ENCODE measurements at regions not wholly inside any gene's neighbourhood (a gene's known extent, or its start where the extent isn't known, plus 50 kb on each side); places are given as distances from the start of the nearest gene placed in this dataset.

DNA sequence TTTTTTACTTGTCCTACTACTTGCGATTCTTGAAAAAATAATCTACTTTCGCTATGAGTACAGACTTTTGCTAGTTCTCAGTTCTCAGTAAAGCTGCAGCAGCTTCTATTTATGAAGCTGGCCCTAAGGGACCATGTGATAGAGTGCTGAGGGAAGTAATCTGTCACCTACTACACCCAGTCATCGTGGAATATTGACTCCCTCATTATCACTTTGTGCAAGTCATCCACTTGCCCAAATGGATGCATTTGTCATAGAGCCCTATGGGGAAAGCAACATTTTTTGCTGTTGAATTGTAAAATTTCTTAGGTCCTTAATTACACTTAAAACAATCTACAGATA lies 1919.8 kb downstream of the SUCLG1 start:
- Histone ChIP-seq H3K9me3 (no peaks in the 10 kb centered on the region), H3K27me3 (no peaks in the 10 kb centered on the region), H3K4me3 (no peak overlapping the region), H3K4me1 (no peaks in the 10 kb centered on the region), H3K36me3 (no peaks in the 10 kb centered on the region), H3K27ac (no peak overlapping the region)
- DNase-seq (ENCODE audit: low spot score in 2 of 2), result no peak
- TF ChIP-seq POLR2A (IDR thresholded peaks at IDR 0.05) (no peak), POLR2AphosphoS5 (IDR thresholded peaks at IDR 0.05) (no peak), EP300 (IDR thresholded peaks at IDR 0.05) (no peak), CTCF (IDR thresholded peaks at IDR 0.05) (no peak)
- WGBS, result 48% methylated on average over 3 of the region's 3 CpGs

GRCh38 chr2:82538590-82539279 lies 1920.3 kb downstream of the SUCLG1 start:
- TF ChIP-seq EP300 (IDR thresholded peaks at IDR 0.05), result no peak
- TF ChIP-seq CTCF (IDR thresholded peaks at IDR 0.05), result no peak
- TF ChIP-seq POLR2AphosphoS5 (IDR thresholded peaks at IDR 0.05), result no peak
- TF ChIP-seq POLR2A (IDR thresholded peaks at IDR 0.05), result no peak
- Histone ChIP-seq H3K36me3 (no peaks in the 10 kb centered on the region), H3K27ac (no peak overlapping the region), H3K4me1 (no peaks in the 10 kb centered on the region), H3K27me3 (no peaks in the 10 kb centered on the region), H3K4me3 (no peak overlapping the region), H3K9me3 (no peaks in the 10 kb centered on the region)
- 50% methylated on average over 1 of the region's 1 CpG for WGBS
- no peak for DNase-seq (ENCODE audit: low spot score in 2 of 2)

DNA sequence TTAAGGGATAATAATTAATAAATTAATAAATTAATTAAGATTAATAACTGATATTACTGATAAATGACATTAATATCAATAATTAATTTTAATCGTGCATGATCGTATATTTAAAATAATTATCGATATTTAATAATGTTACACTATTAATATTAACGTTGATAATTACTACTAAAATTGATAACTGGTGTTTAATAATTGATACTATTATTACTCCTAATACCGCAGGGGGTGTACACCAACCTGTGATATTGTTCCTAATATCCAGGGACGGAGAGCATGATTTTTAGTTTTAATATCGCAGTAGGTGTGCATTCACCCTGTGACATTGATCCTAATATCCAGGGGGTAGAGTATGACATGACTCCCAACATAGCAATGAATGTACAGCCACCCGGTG lies 1930.8 kb downstream of the SUCLG1 start:
- Histone ChIP-seq H3K4me3 (no peak overlapping the region), H3K27me3 (no peaks in the 10 kb centered on the region), H3K27ac (no peak overlapping the region), H3K9me3 (peaks cover 13% of the 10 kb centered on the region), H3K4me1 (no peaks in the 10 kb centered on the region), H3K36me3 (no peaks in the 10 kb centered on the region)
- no peak for DNase-seq (ENCODE audit: low spot score in 2 of 2)
- TF ChIP-seq POLR2AphosphoS5 (IDR thresholded peaks at IDR 0.05) (no peak), POLR2A (IDR thresholded peaks at IDR 0.05) (no peak), EP300 (IDR thresholded peaks at IDR 0.05) (no peak), CTCF (IDR thresholded peaks at IDR 0.05) (no peak)
- WGBS, result 90% methylated on average over 8 of the region's 8 CpGs

DNA sequence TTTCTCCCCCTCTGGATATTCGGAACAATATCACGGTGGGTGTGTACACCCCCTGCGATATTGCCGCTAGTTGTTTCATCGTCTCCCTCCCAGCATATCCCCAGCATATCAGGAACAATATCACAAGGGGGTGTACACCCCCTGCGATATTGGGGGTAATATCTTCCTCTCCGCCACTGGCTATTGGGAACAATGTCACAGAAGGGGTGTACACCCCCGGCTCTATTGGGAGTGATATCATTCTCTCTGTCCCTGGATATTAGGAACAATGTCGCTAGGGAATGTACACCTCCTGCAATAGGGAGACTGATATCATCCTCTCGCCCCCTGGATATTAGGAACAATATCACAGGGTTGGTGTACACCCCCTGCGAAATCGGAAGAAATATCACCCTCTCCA lies 1932.0 kb downstream of the SUCLG1 start:
- Histone ChIP-seq H3K36me3 (no peaks in the 10 kb centered on the region), H3K9me3 (peaks cover 13% of the 10 kb centered on the region), H3K27ac (no peak overlapping the region), H3K4me1 (no peaks in the 10 kb centered on the region), H3K27me3 (no peaks in the 10 kb centered on the region), H3K4me3 (no peak overlapping the region)
- WGBS, result 91% methylated on average over 12 of the region's 12 CpGs
- TF ChIP-seq POLR2A (IDR thresholded peaks at IDR 0.05) (no peak), EP300 (IDR thresholded peaks at IDR 0.05) (no peak), POLR2AphosphoS5 (IDR thresholded peaks at IDR 0.05) (no peak), CTCF (IDR thresholded peaks at IDR 0.05) (no peak)
- no peak for DNase-seq (ENCODE audit: low spot score in 2 of 2)

DNA sequence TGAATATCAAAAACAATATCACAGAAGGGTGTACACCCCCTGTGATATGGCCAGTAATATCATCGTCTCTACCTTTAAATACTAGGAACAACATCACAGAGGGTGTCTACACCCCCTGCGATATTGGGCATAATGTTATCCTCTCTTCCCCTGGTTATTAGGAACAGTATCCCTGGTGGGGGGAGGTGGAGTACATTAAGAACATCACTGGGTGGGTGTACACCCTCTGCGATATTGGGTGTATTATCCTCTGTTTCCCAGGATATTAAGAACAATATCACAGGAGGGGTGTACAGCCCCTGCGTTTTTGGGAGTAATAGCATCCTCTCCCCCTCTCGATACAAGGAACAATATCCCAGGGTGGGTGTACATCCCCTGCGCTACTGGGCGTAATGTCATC lies 1932.8 kb downstream of the SUCLG1 start:
- no peak for DNase-seq (ENCODE audit: low spot score in 2 of 2)
- TF ChIP-seq CTCF (IDR thresholded peaks at IDR 0.05) (no peak), EP300 (IDR thresholded peaks at IDR 0.05) (no peak)
- no peaks in the 10 kb centered on the region for H3K36me3 ChIP-seq
- 88% methylated on average over 7 of the region's 7 CpGs for WGBS
- H3K4me1 ChIP-seq, result no peaks in the 10 kb centered on the region
- peaks cover 13% of the 10 kb centered on the region for H3K9me3 ChIP-seq
- no peaks in the 10 kb centered on the region for H3K27me3 ChIP-seq
- no peak overlapping the region for H3K4me3 ChIP-seq
- no peak overlapping the region for H3K27ac ChIP-seq
